Neural cell (in vitro differentiated cells): ENCODE measurements at regions not wholly inside any gene's neighbourhood (a gene's known extent, or its start where the extent isn't known, plus 50 kb on each side); places are given as distances from the start of the nearest gene placed in this dataset.

Source experiments
- H2AFZ ChIP-seq: fragments of 200-600, 300-800 bp; sonication (generic), shearing (Covaris generic); 2 replicates; pipeline ENCODE4 v1.6.0; 2014; ENCODE audit warnings: low read depth, mild to moderate bottlenecking, antibody characterized with exemption, low read length, moderate library complexity
- H3F3A ChIP-seq: fragments of 200-600 bp; shearing (Covaris generic); 2 replicates; pipeline ENCODE4 v1.6.1; 2016; ENCODE audit warnings: mild to moderate bottlenecking, moderate library complexity, mixed read lengths, antibody characterized with exemption, low read length; ENCODE audit not compliant: insufficient read depth, poor library complexity, severe bottlenecking
- H3K27ac ChIP-seq: fragments of 200-600, 300-800 bp; sonication (generic), shearing (Covaris generic); 2 replicates; pipeline ENCODE4 v1.5.1; 2014; ENCODE audit warnings: mild to moderate bottlenecking, low read length, moderate library complexity
- H3K27me3 ChIP-seq: fragments of 300-800, 200-600 bp; sonication (generic), shearing (Covaris generic); 2 replicates; pipeline ENCODE4 v1.6.0; 2014; ENCODE audit warnings: mild to moderate bottlenecking, low read depth, low read length, moderate library complexity; ENCODE audit not compliant: insufficient read depth
- H3K36me3 ChIP-seq: fragments of 300-800, 200-600 bp; sonication (generic), shearing (Covaris generic); 2 replicates; pipeline ENCODE4 v1.5.1; 2014; ENCODE audit warnings: mild to moderate bottlenecking, antibody characterized with exemption, low read length, moderate library complexity; ENCODE audit not compliant: insufficient read depth
- H3K4me2 ChIP-seq: fragments of 300-800, 200-600 bp; sonication (generic), shearing (Covaris generic); 2 replicates; pipeline ENCODE4 v1.6.0; 2014; ENCODE audit warnings: mild to moderate bottlenecking, low read length
- H3K4me3 ChIP-seq: fragments of 300-800, 200-600 bp; sonication (generic), shearing (Covaris generic); 2 replicates; pipeline ENCODE4 v1.5.1; 2014; ENCODE audit warnings: mild to moderate bottlenecking, low read length, moderate library complexity
- H3K79me2 ChIP-seq: fragments of 200-600 bp; shearing (Covaris generic); replicated peaks from 2 replicates; pipeline ENCODE4 v1.6.0; 2014; ENCODE audit warnings: mild to moderate bottlenecking, low read length, moderate library complexity; ENCODE audit not compliant: insufficient read depth
- H3K9ac ChIP-seq: fragments of 300-800, 200-600 bp; sonication (generic), shearing (Covaris generic); 2 replicates; pipeline ENCODE4 v1.6.1; 2016; ENCODE audit warnings: mild to moderate bottlenecking, low read length, mixed read lengths
- H3K9me2 ChIP-seq: fragments of 200-600 bp; shearing (Covaris generic); 2 replicates; pipeline ENCODE4 v1.6.1; 2016; ENCODE audit warnings: mild to moderate bottlenecking, low read length, mixed read lengths; ENCODE audit not compliant: insufficient read depth
- H3K9me3 ChIP-seq: fragments of 200-600, 300-800 bp; sonication (generic), shearing (Covaris generic); 2 replicates; pipeline ENCODE4 v1.6.1; 2016; ENCODE audit warnings: mild to moderate bottlenecking, mixed run types, low read length, moderate library complexity, mixed read lengths
- H4K20me1 ChIP-seq: fragments of 200-600 bp; shearing (Covaris generic); 2 replicates; pipeline ENCODE4 v1.6.1; 2016; ENCODE audit warnings: mild to moderate bottlenecking, mixed run types; ENCODE audit not compliant: insufficient read depth
- CTCF ChIP-seq: fragments of 450-650 bp; IDR thresholded peaks from 2 replicates; pipeline ENCODE4 v1.5.1; 2014; ENCODE audit warnings: antibody characterized with exemption, mild to moderate bottlenecking, moderate library complexity; ENCODE audit not compliant: poor library complexity, severe bottlenecking
- EP300 ChIP-seq: fragments of 450-650 bp; conservative IDR thresholded peaks from 2 replicates; pipeline ENCODE4 v1.6.1; 2014; ENCODE audit warnings: antibody characterized with exemption, mild to moderate bottlenecking, moderate library complexity; ENCODE audit not compliant: poor library complexity, severe bottlenecking
- EZH2 ChIP-seq: fragments of 200-600, 300-800 bp; shearing (Covaris generic), sonication (generic); IDR thresholded peaks from 2 replicates; pipeline ENCODE4 v1.6.1; 2014; ENCODE audit warnings: antibody characterized with exemption, low read length, borderline replicate concordance, mild to moderate bottlenecking; ENCODE audit not compliant: insufficient read depth, poor library complexity, severe bottlenecking
- MXI1 ChIP-seq: fragments of 450-650 bp; conservative IDR thresholded peaks from 2 replicates; pipeline ENCODE4 v1.6.1; 2014; ENCODE audit warnings: antibody characterized with exemption, mild to moderate bottlenecking; ENCODE audit not compliant: poor library complexity, severe bottlenecking
- POLR2AphosphoS5 ChIP-seq: IDR thresholded peaks from 2 replicates; pipeline ENCODE4 v1.6.1; 2012
- RAD21 ChIP-seq: fragments of 450-650 bp; conservative IDR thresholded peaks from 2 replicates; pipeline ENCODE4 v1.6.1; 2014; ENCODE audit warnings: antibody characterized with exemption, mild to moderate bottlenecking, moderate library complexity
- REST ChIP-seq: IDR thresholded peaks from 2 replicates; pipeline ENCODE4 v1.6.1; 2012; ENCODE audit warnings: borderline replicate concordance
- SMC3 ChIP-seq: fragments of 450-650 bp; conservative IDR thresholded peaks from 2 replicates; pipeline ENCODE4 v1.6.1; 2014; ENCODE audit warnings: antibody characterized with exemption, mild to moderate bottlenecking, moderate library complexity; ENCODE audit not compliant: poor library complexity
- TAF1 ChIP-seq: IDR thresholded peaks from 2 replicates; pipeline ENCODE4 v1.6.1; 2012; ENCODE audit warnings: low read depth

- Histone ChIP-seq H3K4me3 (no peak overlapping the region), H3K9ac (no peak overlapping the region), H3K27ac (no peak overlapping the region), H3K79me2 (no peaks in the 10 kb centered on the region), H3K36me3 (no peaks in the 10 kb centered on the region), H4K20me1 (no peaks in the 10 kb centered on the region), H2AFZ (no peak overlapping the region), H3K27me3 (no peaks in the 10 kb centered on the region), H3K9me2 (no peaks in the 10 kb centered on the region), H3K4me2 (no peak overlapping the region), H3F3A (no peaks in the 10 kb centered on the region), H3K9me3 (no peaks in the 10 kb centered on the region)
- TF ChIP-seq EP300 = no peak
- TF ChIP-seq EZH2 = no peak
Measured at GRCh38 chr21:26389971-26390641, 183.0 kb downstream of the CYYR1 start.

GRCh38 chr21:26388731-26389231 is 184.3 kb downstream of the CYYR1 start:
- Histone ChIP-seq H3K4me2 (peak overlapping the region; percentile 9), H3K9me3 (no peaks in the 10 kb centered on the region), H3K79me2 (no peaks in the 10 kb centered on the region), H2AFZ (no peak overlapping the region), H3K27me3 (no peaks in the 10 kb centered on the region), H3K36me3 (no peaks in the 10 kb centered on the region), H3K9ac (no peak overlapping the region), H3K27ac (peak overlapping the region; percentile 29), H3F3A (no peaks in the 10 kb centered on the region), H4K20me1 (no peaks in the 10 kb centered on the region), H3K4me3 (peak overlapping the region; percentile 3), H3K9me2 (no peaks in the 10 kb centered on the region)
- TF ChIP-seq RAD21 = no peak
- TF ChIP-seq MXI1 = no peak
- no peak for TF ChIP-seq EZH2
- TF ChIP-seq CTCF = no peak
- TF ChIP-seq EP300 = no peak
- TF ChIP-seq SMC3 = no peak
- TF ChIP-seq REST = no peak
- TF ChIP-seq POLR2AphosphoS5 = no peak
- TF ChIP-seq TAF1 = no peak
